HepG2 (cell line): ENCODE measurements at regions not wholly inside any gene's neighbourhood (a gene's known extent, or its start where the extent isn't known, plus 50 kb on each side); places are given as distances from the start of the nearest gene placed in this dataset.

Experiments
- ATAC-seq: fragments of 200-7000 bp; cut with Tn5 transposase; 3 replicates; pipeline ENCODE4 v1.9.1; 2020; ENCODE audit warnings: mild to moderate bottlenecking, moderate library complexity
- BruUV-seq: library from RNA; stranded (reverse); fragments of 400-500 nt; replicated peaks from 2 replicates; lab custom pipeline; 2021; lab: Mats Ljungman, UMichigan
- CTCF ChIA-PET: fragments of 300-600 bp; formaldehyde crosslinking; extraction: SDS; loops from one replicate; lab custom pipeline; 2021; ENCODE audit warnings: low total read pairs, inconsistent platforms, low intra/inter-chr PET ratio; lab: Yijun Ruan, JAX
- POLR2A ChIA-PET: fragments of 350-600 bp; sonication (Branson Sonifier 250); formaldehyde crosslinking; loops from one replicate; lab custom pipeline; 2020; ENCODE audit warnings: antibody characterized with exemption, inconsistent platforms; lab: Yijun Ruan, JAX
- DNase-seq: peaks from one replicate; pipeline ENCODE4 v3.0.0-alpha.2; 2015; ENCODE audit warnings: low spot score
- FAIRE-seq: peaks from 3 replicates; lab custom pipeline; 2011; peaks lifted over from hg19 to GRCh38; lab: Jason Lieb, UNC
- H2AFZ ChIP-seq: one replicate; pipeline ENCODE4 v1.6.1; 2011; ENCODE audit warnings: low read length, inconsistent platforms
- H3K27ac ChIP-seq: fragments of 300-600 bp; 3 replicates; pipeline ENCODE4 v1.8.0; 2011; ENCODE audit warnings: mixed run types, mild to moderate bottlenecking, mixed read lengths, low read length, inconsistent platforms; ENCODE audit not compliant: insufficient read depth; ENCODE audit errors: extremely low read length
- H3K27me3 ChIP-seq, 2 experiments: fragments of 200-600 bp in 1 of 2; 2 replicates in 1 of 2; 3 replicates in 1 of 2; pipeline versions ENCODE4 v1.6.0 to v1.8.0; 2011; ENCODE audit warnings: low read length in 2 of 2, mild to moderate bottlenecking in 2 of 2, moderate library complexity in 2 of 2, inconsistent platforms in 1 of 2; ENCODE audit not compliant: insufficient read depth in 2 of 2, control insufficient read depth in 1 of 2
- H3K36me3 ChIP-seq, 2 experiments: fragments of 200-600 bp in 1 of 2; replicated peaks in 1 of 2; 2 replicates in 1 of 2; 3 replicates in 1 of 2; pipeline versions ENCODE4 v1.5.1 to v1.8.0; 2011; ENCODE audit warnings: low read length in 2 of 2, inconsistent platforms in 1 of 2; ENCODE audit not compliant: insufficient read depth in 2 of 2, control insufficient read depth in 1 of 2
- H3K4me1 ChIP-seq: 2 replicates; pipeline ENCODE4 v1.5.1; 2012; ENCODE audit warnings: low read length, inconsistent platforms; ENCODE audit not compliant: insufficient read depth
- H3K4me2 ChIP-seq: 2 replicates; pipeline ENCODE4 v1.6.0; 2011; ENCODE audit warnings: low read depth, low read length, inconsistent platforms
- H3K4me3 ChIP-seq, 3 experiments: fragments of 200-600 bp in 1 of 3; sonication (generic), shearing (Covaris generic) in 1 of 3; replicated peaks in 1 of 3; 2 replicates each; pipeline ENCODE4 v1.5.1; 2011 to 2016; ENCODE audit warnings: low read length in 3 of 3, inconsistent platforms in 2 of 3, low read depth in 2 of 3, mild to moderate bottlenecking in 2 of 3, control low read depth in 1 of 3, mixed read lengths in 1 of 3; ENCODE audit not compliant: insufficient read depth in 1 of 3
- H3K79me2 ChIP-seq: one replicate; pipeline ENCODE4 v1.6.1; 2011; ENCODE audit warnings: low read length, inconsistent platforms; ENCODE audit not compliant: insufficient read depth
- H3K9ac ChIP-seq: 2 replicates; pipeline ENCODE4 v1.6.0; 2011; ENCODE audit warnings: mild to moderate bottlenecking, low read depth, low read length, inconsistent platforms; ENCODE audit not compliant: insufficient read depth
- H3K9me3 ChIP-seq: 2 replicates; pipeline ENCODE4 v1.5.1; 2012; ENCODE audit warnings: mild to moderate bottlenecking, low read length
- H4K20me1 ChIP-seq: 2 replicates; pipeline ENCODE4 v1.6.0; 2011; ENCODE audit warnings: inconsistent platforms, mild to moderate bottlenecking, low read length, moderate library complexity; ENCODE audit not compliant: insufficient read depth
- FLYWCH1 ChIP-seq: sonication (generic); formaldehyde crosslinking; IDR thresholded peaks from 2 replicates; pipeline ENCODE4 v1.8.1; 2023; ENCODE audit warnings: mild to moderate bottlenecking, missing genetic modification reagents
- KDM5B ChIP-seq: sonication (generic); formaldehyde crosslinking; IDR thresholded peaks from 2 replicates; pipeline ENCODE4 v1.4.0; 2020; ENCODE audit warnings: missing genetic modification reagents, mild to moderate bottlenecking, borderline replicate concordance
- SAP130 ChIP-seq: IDR thresholded peaks from 2 replicates; pipeline ENCODE4 v1.6.1; 2016; ENCODE audit warnings: low read depth
- YEATS2 ChIP-seq: sonication (generic); formaldehyde crosslinking; IDR thresholded peaks from 2 replicates; pipeline ENCODE4 v1.4.0; 2020; ENCODE audit warnings: missing genetic modification reagents, borderline replicate concordance
- ZEB1 ChIP-seq: IDR thresholded peaks from 2 replicates; pipeline ENCODE4 v1.6.1; 2012; ENCODE audit warnings: mild to moderate bottlenecking, low read depth, inconsistent platforms; ENCODE audit not compliant: insufficient replicate concordance
- ZFP1 ChIP-seq: IDR thresholded peaks from 2 replicates; pipeline ENCODE4 v1.6.1; 2016
- ZFP90 ChIP-seq: sonication (generic); formaldehyde crosslinking; IDR thresholded peaks from 2 replicates; pipeline ENCODE4 v1.8.0; 2022; ENCODE audit warnings: missing genetic modification reagents, mild to moderate bottlenecking, inconsistent platforms, borderline replicate concordance
- ZNF382 ChIP-seq: sonication (generic); formaldehyde crosslinking; IDR thresholded peaks from 2 replicates; pipeline ENCODE4 v1.5.0; 2020; ENCODE audit warnings: missing genetic modification reagents, mild to moderate bottlenecking, borderline replicate concordance
- ZNF44 ChIP-seq: sonication (generic); formaldehyde crosslinking; IDR thresholded peaks from 2 replicates; pipeline ENCODE4 v1.5.1; 2020; ENCODE audit warnings: mild to moderate bottlenecking, missing genetic modification reagents
- ZNF775 ChIP-seq: sonication (generic); formaldehyde crosslinking; IDR thresholded peaks from 2 replicates; pipeline ENCODE4 v1.4.0; 2020; ENCODE audit warnings: missing genetic modification reagents, mild to moderate bottlenecking, moderate library complexity, borderline replicate concordance
- WGBS: methylation state at CpG from one replicate; pipeline ENCODE4 v1.1.6; 2017; ENCODE audit warnings: low lambda C conversion rate; 5-methylcytosine and 5-hydroxymethylcytosine counted together
- in situ Hi-C: cut with HindIII; loops from 2 replicates; pipeline ENCODE4 v1.10.0; 2017; ENCODE audit warnings: low pct_unique_long_range_greater_than_20kb; ENCODE audit not compliant: extremely low pct_ligation_motif_present
- intact Hi-C: fragments of 100-400 bp; cut with micrococcal nuclease; formaldehyde crosslinking; loops from one replicate; pipeline ENCODE4 v1.10.0; 2022; ENCODE audit not compliant: unreplicated experiment
- TF ChIP-seq, protein P1 (sequence below): IDR thresholded peaks from 2 replicates; pipeline ENCODE4 v1.6.1; 2016; ENCODE audit warnings: missing compliant biosample characterization, missing genetic modification reagents, borderline replicate concordance
- TF ChIP-seq, protein P2 (sequence below): sonication (generic); formaldehyde crosslinking; IDR thresholded peaks from 2 replicates; pipeline ENCODE4 v1.8.1; 2023; ENCODE audit warnings: mild to moderate bottlenecking, inconsistent platforms, moderate library complexity, missing genetic modification reagents, borderline replicate concordance
- TF ChIP-seq, protein P3 (sequence below): IDR thresholded peaks from 2 replicates; pipeline ENCODE4 v1.6.1; 2016; ENCODE audit warnings: missing genetic modification reagents, missing compliant biosample characterization
- TF ChIP-seq, protein P4 (sequence below): sonication (generic); formaldehyde crosslinking; IDR thresholded peaks from 2 replicates; pipeline ENCODE4 v1.4.0; 2020; ENCODE audit warnings: mild to moderate bottlenecking, missing genetic modification reagents

DNA sequence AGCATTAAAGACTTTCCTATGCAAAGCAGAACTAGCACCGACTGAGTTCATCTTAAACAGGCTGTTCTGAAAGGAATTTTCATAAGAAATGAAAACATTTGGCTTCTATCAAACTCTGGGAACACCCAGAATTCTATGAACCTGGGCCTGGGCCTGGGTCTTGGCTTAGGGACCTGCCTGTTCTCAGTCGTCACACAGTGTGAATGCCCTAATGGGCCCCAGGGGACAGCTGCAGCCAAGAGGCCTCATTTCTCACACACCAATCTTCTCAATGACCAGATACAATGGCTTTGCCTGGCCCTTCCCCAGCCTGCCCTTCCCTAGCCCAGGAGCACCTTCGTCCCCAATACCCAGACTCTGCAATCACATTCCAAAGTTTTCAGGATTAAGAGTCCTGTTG is 234.9 kb upstream of the ARHGAP20 start:
- Histone ChIP-seq H3K79me2 (no peaks in the 10 kb centered on the region), H2AFZ (no peak overlapping the region), H3K27me3 (no peaks in the 10 kb centered on the region; a peak in 1 of 5 replicates), H3K9ac (no peak overlapping the region), H4K20me1 (no peaks in the 10 kb centered on the region), H3K4me2 (no peak overlapping the region), H3K4me1 (no peaks in the 10 kb centered on the region), H3K36me3 (no peaks in the 10 kb centered on the region), H3K27ac (no peak overlapping the region), H3K9me3 (no peaks in the 10 kb centered on the region), H3K4me3 (no peak overlapping the region)
- DNase-seq, result no peak
- TF ChIP-seq, protein P1, sequence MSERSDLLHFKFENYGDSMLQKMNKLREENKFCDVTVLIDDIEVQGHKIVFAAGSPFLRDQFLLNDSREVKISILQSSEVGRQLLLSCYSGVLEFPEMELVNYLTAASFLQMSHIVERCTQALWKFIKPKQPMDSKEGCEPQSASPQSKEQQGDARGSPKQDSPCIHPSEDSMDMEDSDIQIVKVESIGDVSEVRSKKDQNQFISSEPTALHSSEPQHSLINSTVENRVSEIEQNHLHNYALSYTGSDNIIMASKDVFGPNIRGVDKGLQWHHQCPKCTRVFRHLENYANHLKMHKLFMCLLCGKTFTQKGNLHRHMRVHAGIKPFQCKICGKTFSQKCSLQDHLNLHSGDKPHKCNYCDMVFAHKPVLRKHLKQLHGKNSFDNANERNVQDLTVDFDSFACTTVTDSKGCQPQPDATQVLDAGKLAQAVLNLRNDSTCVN, result no peak
- no peak for TF ChIP-seq ZFP90 (CRISPR knock-in tag)
- TF ChIP-seq, protein P2, sequence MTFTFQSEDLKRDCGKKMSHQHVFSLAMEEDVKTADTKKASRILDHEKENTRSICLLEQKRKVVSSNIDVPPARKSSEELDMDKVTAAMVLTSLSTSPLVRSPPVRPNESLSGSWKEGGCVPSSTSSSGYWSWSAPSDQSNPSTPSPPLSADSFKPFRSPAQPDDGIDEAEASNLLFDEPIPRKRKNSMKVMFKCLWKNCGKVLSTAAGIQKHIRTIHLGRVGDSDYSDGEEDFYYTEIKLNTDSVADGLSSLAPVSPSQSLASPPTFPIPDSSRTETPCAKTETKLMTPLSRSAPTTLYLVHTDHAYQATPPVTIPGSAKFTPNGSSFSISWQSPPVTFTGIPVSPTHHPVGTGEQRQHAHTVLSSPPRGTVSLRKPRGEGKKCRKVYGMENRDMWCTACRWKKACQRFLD, result no peak
- no peak for TF ChIP-seq ZNF44 (CRISPR knock-in tag)
- TF ChIP-seq, protein P3, sequence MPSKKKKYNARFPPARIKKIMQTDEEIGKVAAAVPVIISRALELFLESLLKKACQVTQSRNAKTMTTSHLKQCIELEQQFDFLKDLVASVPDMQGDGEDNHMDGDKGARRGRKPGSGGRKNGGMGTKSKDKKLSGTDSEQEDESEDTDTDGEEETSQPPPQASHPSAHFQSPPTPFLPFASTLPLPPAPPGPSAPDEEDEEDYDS (CRISPR knock-in tag), result no peak
- no peak for TF ChIP-seq YEATS2 (CRISPR knock-in tag)
- no peak for TF ChIP-seq ZFP1
- TF ChIP-seq KDM5B (CRISPR knock-in tag), result no peak
- TF ChIP-seq, protein P4, sequence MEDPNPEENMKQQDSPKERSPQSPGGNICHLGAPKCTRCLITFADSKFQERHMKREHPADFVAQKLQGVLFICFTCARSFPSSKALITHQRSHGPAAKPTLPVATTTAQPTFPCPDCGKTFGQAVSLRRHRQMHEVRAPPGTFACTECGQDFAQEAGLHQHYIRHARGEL (CRISPR knock-in tag), result no peak
- TF ChIP-seq ZNF382 (CRISPR knock-in tag), result no peak
- no peak for TF ChIP-seq FLYWCH1
- no peak for TF ChIP-seq ZEB1
- no peak for TF ChIP-seq ZNF775 (CRISPR knock-in tag)
- no peak for TF ChIP-seq SAP130 (CRISPR knock-in tag)
- WGBS, result 5% methylated on average over 3 of the region's 3 CpGs
- FAIRE-seq, result no peak
- intact Hi-C loops, result no loop called here
- BruUV-seq, result no TSS peak
- POLR2A ChIA-PET, result no interaction called here
- CTCF ChIA-PET, result no interaction called here
- ATAC-seq, result no peak
- in situ Hi-C loops, result no loop called here
